Ecto neural progenitor cell (in vitro differentiated cells): ENCODE measurements at regions not wholly inside any gene's neighbourhood (a gene's known extent, or its start where the extent isn't known, plus 50 kb on each side); places are given as distances from the start of the nearest gene placed in this dataset.
"Not testable (repeated sequence)": the region's sequence is repeated elsewhere in the genome, so short reads cannot be mapped to it uniquely, and the experiment has no call there.

ENCODE experiments used
- DNase-seq: peaks from one replicate; pipeline ENCODE4 v3.0.0-alpha.2; 2018; ENCODE audit warnings: low spot score

DNA sequence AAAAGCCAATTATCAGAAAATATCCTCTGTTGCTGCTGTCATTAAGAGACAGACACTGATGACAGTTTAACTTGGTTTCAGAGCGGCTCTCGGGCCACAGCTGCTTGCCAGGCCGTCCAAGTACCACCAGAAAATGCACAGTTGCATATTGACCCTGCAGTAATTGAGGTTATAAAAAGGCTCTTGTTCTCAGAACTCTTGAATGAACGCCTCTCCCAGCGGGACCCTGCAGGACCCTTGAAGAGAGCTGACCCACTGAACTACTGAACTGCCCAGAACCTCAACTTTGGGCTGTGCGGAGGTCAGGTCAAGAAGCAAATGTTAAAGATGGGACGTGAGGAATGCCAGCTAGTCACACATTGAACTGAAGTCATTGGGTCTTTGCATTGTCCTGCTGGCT, 1559.0 kb upstream of the SLC10A2 start:
- DNase-seq: no peak

DNA sequence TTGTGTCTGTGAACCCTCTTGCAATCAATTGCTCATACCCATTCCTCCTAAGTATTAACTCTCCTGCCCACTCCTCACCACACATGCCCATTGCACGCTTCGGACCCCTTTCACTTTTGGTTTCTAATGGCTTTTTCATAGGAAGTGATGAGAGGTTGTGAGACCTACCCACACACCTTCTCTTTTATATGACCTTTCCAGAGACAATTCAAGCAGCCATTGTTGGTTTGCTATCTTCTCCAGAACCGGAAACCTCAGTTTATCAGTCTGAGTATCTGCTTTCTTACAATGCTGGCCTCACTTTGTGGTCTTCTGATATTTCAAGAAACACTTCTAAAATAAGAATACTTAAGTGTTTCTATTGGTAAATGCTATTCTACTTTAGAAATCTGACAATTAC, 1550.8 kb upstream of the SLC10A2 start:
- DNase-seq: no peak

DNA sequence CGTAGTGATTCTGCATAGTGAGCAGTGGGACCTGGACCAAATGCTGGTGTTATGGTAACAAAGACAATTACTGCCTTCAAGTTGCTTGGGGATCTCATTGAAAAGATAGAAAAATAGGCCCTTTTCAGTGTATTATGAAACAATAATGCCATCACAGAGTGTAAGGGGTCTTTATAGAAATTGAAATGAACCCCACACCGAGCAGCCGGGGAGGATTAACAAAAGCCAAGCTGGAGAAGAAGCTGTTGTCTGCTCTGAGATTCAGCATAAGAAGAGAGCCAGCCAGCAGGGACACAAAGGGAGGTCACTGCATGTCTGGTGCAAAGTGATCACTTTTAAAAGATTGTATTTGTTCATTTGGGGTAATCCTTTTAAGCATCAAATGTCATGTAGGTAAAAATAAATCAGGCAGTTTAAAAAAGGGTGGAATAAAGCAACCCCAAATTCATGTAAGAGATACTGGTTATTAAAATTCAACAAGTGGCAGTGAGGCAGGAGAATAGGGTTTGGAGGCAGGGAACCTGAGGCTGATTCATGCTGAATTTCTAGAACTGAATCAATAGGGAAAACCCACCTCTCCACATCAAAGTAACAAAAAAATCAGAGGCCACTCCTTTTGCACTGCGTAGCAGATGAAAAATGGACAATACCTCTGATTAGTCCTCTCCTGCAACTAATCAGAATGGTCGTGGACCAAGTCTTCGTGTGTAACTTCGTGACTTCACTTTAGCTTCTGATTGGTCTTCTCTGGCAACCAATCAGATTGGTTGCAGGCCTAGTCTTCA, 1548.3 kb upstream of the SLC10A2 start:
- DNase-seq: no peak

DNA sequence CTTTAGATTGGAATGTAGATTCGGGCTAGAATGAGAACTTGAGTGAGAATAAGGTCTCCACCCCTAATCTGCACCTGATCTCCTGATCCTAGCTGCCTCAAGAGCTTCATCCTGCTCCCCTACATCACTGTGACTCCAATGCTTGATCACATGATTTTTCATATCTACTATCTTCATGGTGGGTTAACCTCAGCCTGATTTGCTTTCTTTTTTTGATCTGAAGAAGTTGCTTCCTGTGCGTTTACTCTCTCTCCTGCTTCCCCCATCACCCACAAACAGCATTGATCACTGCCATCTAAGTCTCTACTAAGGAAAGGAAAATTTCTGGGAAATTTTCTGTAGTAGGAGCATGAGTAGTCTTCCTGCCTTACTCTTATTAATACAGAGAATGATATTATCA, 1542.1 kb upstream of the SLC10A2 start:
- DNase-seq: no peak

DNA sequence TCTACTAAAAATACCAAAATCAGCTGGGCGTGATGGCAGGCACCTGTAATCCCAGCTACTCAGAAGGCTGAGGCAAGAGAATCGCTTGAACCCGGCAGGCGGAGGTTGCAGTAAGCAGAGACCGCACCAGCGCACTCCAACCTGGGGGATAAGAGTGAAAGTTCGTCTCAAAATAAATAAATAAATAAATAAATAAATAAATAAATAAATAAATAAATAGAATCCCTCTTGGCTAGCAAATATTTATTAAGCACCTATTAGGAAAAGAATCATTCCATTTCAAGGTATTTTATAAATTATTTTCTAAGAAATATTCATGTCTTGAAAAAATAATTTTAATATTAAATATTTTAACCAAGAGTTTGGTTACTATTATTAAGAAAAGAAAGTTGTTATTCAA, 1539.2 kb upstream of the SLC10A2 start:
- DNase-seq: not testable (repeated sequence)

DNA sequence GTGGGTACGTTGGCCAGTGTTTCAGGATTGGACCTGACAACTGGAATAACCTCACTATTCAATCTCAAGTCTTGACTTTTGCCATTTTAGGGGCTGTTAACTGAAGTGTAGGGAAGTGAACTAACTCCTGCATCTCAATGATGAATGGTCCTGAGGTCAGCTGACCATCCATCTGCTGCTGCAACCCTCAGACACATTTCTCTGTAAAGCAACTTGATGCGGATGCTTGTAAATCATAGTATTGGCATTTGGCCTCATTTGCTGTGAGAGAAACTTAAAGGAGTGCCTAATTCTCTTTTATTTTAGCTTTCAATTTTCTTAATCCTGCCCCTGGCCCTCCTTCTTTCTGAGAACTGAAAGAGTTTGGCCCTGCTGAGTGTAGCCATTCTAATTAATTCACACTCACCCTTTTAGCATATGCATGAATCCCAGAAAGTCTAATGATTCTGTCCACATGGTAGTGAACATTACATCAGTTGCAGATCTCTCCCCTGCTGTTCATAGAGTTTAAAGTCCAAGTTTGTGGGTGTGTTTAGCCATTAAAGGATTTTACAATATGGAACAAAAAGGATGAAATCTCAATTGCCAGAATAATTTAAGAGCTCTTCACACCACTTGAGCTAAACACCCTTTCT, 1531.4 kb upstream of the SLC10A2 start:
- DNase-seq: no peak

DNA sequence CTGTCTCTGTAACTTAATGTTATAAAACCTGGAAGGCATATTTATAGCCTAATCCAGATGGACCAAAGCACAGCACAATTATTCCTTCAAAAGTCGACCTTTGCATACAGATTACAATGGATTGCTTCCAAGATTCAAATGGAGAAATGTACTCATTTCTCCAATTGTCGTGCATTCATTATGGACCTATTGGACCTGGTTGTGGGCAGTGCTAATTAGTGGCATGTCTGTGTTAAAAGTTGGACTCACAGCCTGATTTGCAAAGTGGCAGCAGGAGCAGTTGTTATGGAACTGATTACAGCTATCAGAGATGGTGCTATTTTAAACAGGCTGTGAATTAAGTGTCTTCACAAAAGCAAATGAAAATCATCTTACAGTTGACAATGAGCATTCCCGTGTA, 1529.3 kb upstream of the SLC10A2 start:
- DNase-seq: no peak

DNA sequence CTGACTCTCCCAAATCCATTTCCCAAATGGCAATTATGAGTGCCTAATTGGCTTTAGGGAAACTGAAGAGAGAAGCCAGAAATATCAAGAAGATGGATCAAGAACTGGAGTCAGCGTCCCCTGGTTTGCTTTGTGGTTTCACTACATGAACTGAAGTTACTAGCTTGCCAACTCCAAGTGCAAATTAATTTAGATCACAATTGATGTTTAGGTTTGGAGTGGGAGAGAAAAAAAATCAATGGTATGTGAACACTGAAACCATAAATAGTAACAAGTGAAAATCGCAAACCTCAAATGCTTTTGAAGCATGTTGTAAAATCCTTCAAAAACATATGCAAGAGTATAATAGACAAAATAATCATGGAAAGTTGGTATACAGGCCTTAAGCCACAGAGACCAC, 1528.6 kb upstream of the SLC10A2 start:
- no peak for DNase-seq

DNA sequence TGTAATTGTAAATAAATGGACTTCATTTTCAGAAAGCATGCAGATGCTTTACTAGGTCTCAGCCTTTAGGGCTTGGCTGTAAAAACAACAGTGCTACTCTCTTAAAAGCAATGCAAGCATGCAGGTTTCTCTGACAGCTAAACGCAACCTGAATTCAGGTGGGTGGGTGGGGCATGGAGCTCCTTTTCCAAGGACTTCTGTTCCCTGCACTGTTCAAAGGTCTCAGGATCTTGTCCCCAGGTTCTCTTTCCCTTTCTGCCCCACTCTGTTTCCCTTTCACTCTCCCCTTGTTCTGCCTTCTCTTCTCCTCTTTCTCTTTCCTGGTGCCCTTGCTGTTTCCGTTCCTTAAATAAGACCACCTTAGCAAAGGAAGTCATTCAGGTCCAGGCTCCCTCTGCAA, 1527.5 kb upstream of the SLC10A2 start:
- no peak for DNase-seq

DNA sequence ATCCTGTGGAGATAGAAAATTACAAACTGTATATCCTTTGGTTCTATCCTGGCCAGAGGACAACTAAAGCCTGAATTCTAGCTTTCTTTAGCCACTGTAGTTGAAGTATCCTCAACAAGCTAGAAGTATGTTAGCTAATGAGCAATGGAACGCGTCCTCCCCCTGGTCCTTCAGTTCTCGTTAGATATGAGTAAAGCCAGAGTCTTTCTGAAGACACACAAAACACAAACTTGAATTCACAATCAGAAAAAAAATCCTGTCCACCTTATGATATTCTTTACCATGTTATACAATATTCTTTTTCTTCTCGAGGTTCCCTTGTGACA, 1527.0 kb upstream of the SLC10A2 start:
- no peak for DNase-seq

DNA sequence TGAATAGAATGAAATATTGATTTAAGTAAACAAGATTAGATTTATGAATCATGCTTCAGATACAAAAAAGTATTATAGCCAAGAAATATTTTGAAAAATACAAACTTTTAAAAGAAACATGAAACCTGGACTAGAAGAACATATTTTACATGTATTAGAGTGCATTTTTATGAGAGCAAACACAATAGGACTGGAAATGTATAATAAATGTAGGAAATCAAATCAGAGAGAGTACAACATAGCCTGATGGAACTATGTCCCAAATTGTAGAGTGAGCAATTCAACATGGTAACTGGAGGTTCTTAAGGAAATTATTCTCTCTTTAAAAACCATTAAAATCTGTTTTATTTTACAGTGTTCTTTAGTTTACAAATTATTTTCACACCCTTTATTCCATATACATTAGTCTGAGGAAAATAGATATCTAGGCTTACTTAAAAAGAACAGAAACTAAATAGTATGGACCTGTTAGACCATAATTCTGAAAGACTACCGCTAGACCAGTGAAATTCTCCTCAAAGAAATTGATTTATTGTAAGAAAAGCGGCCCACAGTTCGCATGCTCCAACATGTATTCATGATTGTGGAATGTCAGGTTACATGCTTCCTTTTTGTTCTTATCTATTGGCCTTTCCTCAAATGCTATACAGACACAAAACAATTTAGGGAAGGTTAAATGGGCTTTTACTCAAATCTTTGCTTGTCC, 1526.5 kb upstream of the SLC10A2 start:
- no peak for DNase-seq

DNA sequence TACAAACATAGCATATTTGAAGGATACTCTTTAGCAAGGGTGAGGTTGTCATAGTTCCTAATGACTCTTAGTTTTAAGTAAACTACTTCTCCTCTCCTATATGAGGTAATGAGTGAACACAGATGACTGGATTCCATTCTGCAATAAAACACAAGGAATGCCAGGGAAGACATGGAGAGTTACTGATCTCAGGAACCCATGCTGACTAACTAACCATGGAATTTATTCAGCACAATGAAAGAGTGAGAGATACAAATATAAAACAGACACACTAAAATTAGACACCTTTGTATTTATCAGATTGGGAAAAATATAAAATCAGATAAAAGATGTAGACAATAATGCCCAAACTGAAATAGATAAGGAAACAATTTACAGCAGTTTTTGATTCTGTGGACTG, 1525.9 kb upstream of the SLC10A2 start:
- no peak for DNase-seq

DNA sequence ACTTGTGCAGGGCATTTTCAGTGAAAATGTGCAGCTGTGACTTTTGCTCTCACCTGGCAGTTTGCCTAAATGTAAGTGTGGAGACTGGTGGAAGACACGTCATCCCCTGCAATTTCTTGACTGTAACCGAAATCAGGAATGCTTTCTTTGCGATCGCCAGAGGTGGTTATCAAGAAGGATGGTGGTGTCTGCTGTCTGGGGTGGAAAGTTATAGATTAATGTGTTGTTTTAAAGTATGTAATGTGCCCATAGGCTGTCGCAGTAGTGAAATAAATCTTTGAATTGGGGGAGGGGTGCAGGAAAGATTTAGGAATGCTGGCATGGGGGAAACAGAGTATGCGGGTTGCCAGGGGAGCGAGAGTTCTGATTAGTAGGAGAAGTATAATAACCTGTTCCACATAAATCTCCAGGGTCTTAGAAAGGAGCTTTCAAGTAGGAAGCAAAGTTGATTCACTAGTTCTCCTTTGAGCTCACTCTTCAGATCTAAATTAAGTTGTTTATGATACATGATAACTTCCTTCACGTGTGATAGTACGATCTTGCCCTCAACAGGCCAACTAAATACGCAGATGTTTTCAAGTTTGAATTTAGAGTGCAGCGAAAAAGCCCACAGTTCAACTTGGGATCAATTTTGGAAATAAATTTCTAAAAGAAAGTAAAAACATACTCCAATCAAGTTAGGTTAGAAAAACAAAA, 1520.0 kb upstream of the SLC10A2 start:
- DNase-seq: no peak

DNA sequence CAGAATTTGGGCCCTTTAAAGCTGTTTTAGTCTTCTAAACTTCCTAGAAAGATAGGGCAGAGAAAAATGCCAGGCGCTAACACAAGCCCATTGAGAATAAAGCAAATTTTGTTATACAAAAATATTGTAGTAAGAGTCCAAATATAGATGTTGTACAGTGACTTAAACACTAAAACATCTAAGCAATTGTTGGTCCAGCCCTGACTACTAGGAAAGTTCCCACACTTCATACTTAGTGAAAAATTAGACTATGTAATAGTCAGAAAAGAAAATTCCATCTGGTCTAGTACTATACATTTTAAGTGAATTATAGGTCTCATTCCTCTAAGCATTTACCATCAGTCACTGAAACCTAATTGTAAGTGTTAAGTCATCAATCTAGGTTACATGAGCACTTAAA, 1518.3 kb upstream of the SLC10A2 start:
- no peak for DNase-seq

DNA sequence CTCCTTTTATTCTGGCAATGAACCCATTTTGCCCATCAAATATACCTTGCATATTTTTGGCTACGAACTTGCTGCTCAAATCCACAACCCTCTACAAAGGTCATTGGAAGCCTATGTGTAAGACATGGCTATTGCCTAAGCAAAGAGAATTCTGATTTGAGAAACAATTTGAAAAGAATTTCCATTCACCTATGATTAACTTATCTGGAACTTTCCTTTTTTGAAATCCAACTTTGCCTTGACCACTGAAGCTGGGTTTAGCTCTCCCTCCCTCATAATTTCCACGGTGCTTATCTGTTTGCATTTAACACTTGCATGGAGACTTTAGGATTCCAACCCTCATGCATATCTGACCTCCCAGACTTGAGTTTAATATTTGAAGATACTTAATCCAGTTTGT, 1514.7 kb upstream of the SLC10A2 start:
- no peak for DNase-seq

DNA sequence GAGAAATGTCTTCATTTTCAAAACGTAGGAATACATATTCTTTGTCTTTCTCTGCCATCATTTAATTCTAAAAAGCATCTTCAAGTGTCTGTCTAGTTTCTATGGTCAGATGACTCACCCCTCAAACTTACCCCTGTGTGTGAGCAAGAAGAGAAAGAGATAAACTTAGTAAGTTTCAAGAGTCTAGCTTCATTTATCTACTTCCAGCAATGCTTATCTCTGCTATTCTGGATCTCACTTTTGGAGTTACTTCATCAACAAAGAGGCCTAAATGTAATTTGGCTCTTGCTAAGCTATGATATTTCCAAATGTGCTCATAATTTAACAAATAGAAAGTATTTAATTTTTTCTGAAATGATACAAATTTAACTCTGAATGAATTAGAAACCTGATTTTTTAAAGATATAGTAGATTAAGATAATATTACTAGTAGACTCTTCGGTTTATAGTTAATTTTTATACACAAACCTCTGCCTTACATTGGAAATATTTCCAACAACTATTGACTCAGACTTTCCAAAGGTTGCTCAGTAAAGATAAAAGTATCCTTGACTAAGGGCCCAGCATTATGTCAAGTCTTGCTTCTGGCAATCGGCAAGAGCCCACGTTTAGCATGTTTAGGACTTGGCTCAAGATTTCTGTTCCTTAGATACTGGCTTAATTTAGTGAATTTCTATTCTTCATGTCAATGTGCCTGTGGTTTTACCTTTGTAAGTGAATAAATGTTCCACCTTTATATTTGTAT, 1511.0 kb upstream of the SLC10A2 start:
- DNase-seq: no peak

DNA sequence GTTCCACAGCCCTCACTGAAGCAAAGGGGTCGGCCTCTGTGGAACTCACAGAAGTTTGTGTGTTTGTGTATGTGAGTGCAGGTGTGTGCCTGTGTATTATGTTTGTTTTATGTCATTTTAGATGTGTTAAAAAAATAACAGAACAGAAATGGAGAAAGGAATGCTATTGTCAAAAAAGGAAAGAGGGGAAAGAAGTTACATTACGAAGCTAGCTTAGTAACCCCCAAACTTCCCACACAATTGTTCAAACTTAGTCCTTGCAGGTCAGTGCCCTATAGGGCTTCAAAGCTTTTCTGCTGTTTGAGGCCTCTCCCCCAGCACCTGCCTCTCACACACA, 1505.6 kb upstream of the SLC10A2 start:
- DNase-seq: no peak

DNA sequence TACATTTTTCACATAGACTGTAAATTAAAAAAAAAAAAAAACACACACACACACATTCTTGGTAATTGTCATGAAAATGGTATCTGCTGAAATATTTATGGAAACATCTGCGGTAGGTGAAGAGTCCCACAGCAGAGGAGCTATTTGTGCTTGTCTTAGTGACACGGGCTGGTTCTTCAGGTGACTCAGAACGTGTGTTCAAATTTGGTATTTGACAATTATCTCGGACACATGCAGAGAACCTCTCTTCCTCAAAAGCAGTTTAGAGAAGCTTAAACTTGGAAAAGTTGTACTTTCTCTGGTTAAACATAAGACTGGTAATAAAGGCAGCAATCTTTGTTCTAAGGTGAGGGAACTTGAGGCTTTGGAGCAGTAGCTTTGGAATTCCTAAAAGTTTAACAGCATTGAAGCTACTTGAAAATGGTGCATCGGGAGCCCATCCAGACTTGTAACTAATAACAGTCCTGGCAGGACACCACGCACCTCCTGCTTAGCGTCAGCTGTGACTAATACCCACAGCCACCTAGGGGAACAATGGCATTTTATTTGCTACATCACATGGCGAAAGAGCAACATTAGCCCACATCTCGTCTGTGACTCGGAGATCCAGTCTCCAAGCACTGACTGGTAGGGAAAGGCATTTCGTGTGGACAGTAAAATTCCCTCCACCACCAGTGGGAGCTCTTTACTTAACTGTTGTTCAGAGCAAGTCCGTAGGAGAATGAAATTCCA, 1505.1 kb upstream of the SLC10A2 start:
- DNase-seq: peak; percentile 65

DNA sequence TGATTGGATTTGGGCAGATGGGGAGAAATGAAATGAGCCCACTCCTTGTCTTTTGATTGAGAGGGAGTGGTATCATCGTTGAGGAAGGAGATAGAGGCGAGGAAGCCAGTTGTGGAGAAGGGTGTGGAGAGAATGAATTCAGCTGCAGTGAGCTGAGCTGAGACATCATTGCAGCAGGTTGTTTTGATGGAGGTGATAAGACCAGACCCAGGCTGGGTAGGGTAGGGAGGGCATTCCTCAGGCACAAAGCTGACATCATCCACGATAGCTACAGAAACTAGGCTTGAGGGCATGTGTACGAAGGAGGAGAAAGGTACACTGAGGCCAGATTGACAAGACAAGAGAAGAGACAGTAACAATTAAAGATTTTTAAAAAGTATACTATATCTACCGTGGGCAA, 1500.9 kb upstream of the SLC10A2 start:
- DNase-seq: no peak

DNA sequence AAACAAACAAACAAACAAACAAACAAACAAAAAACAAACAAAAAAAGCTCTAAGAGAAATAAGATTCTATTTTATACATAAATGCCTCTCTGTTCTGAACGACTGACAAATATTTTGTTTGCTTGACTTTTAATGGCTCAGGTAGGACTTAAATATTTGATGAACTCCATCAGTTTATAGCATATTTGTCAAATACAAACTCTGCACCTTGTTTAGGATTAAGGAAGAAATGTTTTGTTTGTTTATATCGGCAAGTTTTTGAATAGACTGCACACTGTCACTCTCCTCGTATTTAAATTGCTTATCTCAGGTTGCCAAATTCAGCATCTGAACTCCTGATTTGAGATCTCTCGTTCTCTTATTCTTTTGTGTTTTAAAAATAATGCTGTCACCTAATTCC, 1499.7 kb upstream of the SLC10A2 start:
- no peak for DNase-seq

DNA sequence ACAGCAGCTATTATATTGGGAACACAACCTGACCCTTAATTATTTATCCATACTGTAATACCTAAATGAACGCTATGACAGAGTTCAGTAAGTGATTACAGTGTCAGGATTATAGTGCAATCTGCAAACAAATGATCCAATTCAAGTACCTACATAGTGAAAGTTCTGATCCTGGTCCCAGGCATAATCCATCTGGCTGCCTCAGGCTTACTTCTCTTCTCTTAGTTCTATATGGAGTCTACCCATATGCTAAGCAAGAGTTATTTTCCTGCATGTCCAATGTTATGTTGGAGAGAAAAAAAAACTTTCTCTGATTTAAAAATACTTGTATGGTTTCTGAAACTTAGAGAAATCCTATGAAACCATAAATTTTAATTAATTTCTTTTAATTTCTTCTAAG, 1487.7 kb upstream of the SLC10A2 start:
- DNase-seq: no peak

DNA sequence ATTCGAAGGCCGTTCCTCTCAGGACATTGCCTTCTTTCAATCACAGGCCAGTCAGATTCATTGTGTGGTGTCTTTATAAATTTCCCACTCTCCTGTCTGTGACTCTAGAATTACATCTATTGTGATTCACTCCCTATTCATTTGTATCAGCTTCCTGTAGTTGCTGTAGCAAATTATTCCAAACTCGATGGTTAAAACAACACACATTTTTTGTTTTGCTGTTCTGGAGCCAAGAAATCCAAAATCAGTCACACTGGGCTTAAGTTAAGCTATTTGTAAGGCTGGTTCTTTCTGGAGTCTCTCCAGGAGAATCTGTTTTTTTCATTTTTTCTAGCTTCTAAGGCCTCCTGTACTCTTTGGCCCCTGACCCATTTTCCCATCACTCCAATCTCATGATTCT, 1487.0 kb upstream of the SLC10A2 start:
- no peak for DNase-seq
